HEK293T (cell line): ENCODE measurements at regions not wholly inside any gene's neighbourhood (a gene's known extent, or its start where the extent isn't known, plus 50 kb on each side); places are given as distances from the start of the nearest gene placed in this dataset.

Experiments
- ARNT ChIP-seq: fragments of 450-650 bp; IDR thresholded peaks from 2 replicates; pipeline ENCODE4 v1.6.1; 2017; ENCODE audit warnings: mild to moderate bottlenecking
- BHLHE40 ChIP-seq: fragments of 450-650 bp; IDR thresholded peaks from 2 replicates; pipeline ENCODE4 v1.6.1; 2016; ENCODE audit warnings: mild to moderate bottlenecking, moderate library complexity, borderline replicate concordance
- CTBP1 ChIP-seq: fragments of 450-650 bp; IDR thresholded peaks from 2 replicates; pipeline ENCODE4 v1.6.1; 2016; ENCODE audit warnings: borderline replicate concordance
- ELF4 ChIP-seq: fragments of 450-650 bp; IDR thresholded peaks from 2 replicates; pipeline ENCODE4 v1.6.1; 2017; ENCODE audit warnings: antibody characterized with exemption
- FOXA1 ChIP-seq: fragments of 450-650 bp; IDR thresholded peaks from 2 replicates; pipeline ENCODE4 v1.6.1; 2016; ENCODE audit warnings: mild to moderate bottlenecking
- FOXM1 ChIP-seq: fragments of 450-650 bp; IDR thresholded peaks from 2 replicates; pipeline ENCODE4 v1.6.1; 2017; ENCODE audit warnings: mild to moderate bottlenecking, borderline replicate concordance
- HDGF ChIP-seq: fragments of 450-650 bp; IDR thresholded peaks from 2 replicates; pipeline ENCODE4 v1.6.1; 2017; ENCODE audit warnings: antibody characterized with exemption, borderline replicate concordance
- L3MBTL2 ChIP-seq: fragments of 450-650 bp; conservative IDR thresholded peaks from 2 replicates; pipeline ENCODE4 v1.6.1; 2016; ENCODE audit warnings: mild to moderate bottlenecking
- NFRKB ChIP-seq: fragments of 450-650 bp; IDR thresholded peaks from 2 replicates; pipeline ENCODE4 v1.6.1; 2016; ENCODE audit warnings: mild to moderate bottlenecking, moderate library complexity
- SP1 ChIP-seq: fragments of 450-650 bp; IDR thresholded peaks from 2 replicates; pipeline ENCODE4 v1.6.1; 2017
- SUZ12 ChIP-seq: fragments of 450-650 bp; IDR thresholded peaks from 2 replicates; pipeline ENCODE4 v1.6.1; 2016; ENCODE audit warnings: mild to moderate bottlenecking
- ZNF384 ChIP-seq: fragments of 450-650 bp; IDR thresholded peaks from 2 replicates; pipeline ENCODE4 v1.6.1; 2016

GRCh38 chr13:47421525-47421924, 524.7 kb upstream of the HTR2A start:
- no peak for TF ChIP-seq FOXM1
- no peak for TF ChIP-seq SUZ12
- no peak for TF ChIP-seq SP1
- TF ChIP-seq CTBP1: no peak
- TF ChIP-seq ZNF384: no peak
- no peak for TF ChIP-seq BHLHE40
- TF ChIP-seq FOXA1: no peak
- no peak for TF ChIP-seq ARNT
- no peak for TF ChIP-seq NFRKB
- TF ChIP-seq HDGF: no peak
- TF ChIP-seq ELF4: no peak
- no peak for TF ChIP-seq L3MBTL2
